HG02571 (cell line): ENCODE measurements at regions not wholly inside any gene's neighbourhood (a gene's known extent, or its start where the extent isn't known, plus 50 kb on each side); places are given as distances from the start of the nearest gene placed in this dataset.
"Not testable (repeated sequence)": the region's sequence is repeated elsewhere in the genome, so short reads cannot be mapped to it uniquely, and the experiment has no call there.

ENCODE experiments used
- ATAC-seq: cut with Tn5 transposase; IDR thresholded peaks from one replicate; pipeline ENCODE4 v1.9.1; 2021; ENCODE audit warnings: mild to moderate bottlenecking, moderate library complexity; ENCODE audit not compliant: unreplicated experiment

DNA sequence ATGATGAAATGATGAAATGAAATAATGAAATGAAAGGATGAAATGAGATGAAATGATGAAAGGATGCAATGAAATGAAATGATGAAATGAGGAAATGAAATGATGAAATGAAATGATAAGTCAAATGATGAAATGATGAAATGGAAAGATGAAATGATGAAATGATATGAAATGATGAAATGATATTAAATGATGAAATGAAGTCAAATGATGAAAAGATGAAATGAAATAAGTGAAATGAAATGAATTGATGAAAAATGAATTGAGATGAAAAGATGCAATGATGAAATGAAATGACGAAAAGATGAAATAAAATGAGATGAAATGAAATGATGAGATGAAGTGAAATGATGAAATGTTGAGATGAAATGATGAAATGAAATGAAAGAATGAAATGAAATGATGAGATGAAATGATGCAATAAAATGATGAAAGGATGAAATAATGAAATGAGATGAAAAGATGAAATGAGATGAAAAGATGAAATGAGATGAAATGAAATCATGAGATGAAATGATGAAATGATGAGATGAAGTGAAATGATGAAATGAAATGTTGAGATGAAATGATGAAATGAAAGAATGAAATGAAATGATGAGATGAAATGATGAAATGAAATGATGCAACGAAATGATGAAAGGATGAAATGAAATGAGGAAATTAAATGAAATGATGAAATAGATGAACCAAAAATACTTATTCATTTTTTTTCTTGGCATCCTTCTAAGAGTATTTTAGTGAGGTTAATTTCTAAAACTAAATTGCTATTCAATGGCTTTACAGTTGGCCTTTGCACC, 139.8 kb upstream of the ERV3-1 start:
- ATAC-seq = not testable (repeated sequence)

DNA sequence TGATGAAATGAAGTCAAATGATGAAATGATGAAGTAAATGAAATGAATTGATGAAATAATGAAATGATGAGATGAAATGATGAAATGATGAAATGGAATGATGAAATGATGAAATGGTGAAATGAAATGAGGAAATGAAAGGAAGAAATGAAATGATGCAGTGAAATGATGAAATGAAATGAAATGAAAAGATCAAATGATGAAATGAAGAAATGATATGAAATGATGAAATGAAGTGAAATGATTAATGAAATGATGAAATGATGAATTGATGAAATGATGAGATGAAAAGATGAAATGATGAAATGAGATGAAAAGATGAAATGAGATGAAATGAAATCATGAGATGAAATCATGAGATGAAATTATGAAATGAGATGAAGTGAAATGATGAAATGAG, 139.2 kb upstream of the ERV3-1 start:
- not testable (repeated sequence) for ATAC-seq

DNA sequence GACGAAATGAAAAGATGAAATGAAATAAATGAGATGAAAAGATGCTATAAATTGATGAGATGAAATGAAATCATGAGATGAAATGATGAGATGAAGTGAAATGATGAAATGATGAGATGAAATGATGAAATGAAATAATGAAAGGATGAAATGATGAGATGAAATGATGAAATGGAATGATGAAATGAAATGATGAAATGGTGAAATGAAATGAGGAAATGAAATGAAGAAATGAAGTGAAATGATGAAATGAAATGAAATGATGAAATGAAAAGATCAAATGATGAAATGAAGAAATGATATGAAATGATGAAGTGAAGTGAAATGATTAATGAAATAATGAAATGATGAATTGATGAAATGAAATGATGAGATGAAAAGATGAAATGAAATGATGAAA, 138.5 kb upstream of the ERV3-1 start:
- not testable (repeated sequence) for ATAC-seq

DNA sequence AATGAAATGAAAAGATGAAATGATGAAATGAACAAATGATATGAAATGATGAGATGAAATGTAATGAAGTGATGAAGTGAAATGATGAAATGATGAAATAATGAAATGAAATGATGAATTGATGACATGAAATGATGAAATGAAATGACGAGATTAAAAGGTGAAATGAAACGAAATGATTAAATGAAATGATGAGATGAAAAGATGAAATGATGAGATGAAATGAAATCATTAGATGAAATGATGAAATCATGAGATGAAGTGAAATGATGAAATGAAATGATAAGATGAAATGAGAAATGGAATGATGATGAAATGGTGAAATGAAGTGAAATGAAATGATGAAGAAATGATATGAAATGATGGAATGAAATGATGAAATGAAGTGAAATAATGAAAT, 138.1 kb upstream of the ERV3-1 start:
- ATAC-seq = not testable (repeated sequence)

DNA sequence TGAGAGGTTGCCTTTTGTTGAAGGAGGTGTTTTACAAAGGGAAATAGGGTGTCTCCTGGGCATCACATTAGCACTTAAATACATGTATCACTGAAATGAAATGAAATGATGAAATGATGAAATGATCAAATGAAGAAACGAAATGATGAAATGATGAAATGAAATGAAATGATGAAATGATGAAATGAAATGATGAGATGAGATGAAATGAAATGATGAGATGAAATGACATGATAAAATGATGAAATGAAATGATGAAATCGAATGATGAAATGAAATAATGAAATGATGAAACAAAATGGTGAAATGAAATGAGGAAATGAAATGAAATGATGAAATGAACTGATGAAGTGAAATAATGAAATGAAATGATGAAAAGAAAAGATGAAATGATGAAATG, 137.6 kb upstream of the ERV3-1 start:
- ATAC-seq = not testable (repeated sequence)

DNA sequence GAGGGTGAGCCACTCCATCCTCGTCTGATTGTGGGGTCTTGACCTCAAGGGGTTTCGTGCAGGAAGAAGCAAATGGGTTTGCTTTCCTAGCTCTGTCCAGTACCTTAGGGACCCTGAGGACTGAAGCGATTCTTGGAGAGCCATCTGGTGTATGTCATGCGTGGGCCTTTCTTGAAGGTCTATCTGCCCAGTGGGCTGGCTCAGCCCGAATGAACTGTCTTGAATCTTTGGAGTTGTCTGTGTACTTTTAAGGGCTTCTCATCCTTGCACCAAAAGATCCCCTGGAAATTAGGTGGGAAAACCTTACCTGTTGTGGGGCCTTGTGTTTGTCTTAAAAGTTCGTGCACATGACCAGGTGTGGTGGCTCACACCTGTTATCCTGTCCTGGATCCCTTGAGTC, 135.4 kb upstream of the ERV3-1 start:
- not testable (repeated sequence) for ATAC-seq

DNA sequence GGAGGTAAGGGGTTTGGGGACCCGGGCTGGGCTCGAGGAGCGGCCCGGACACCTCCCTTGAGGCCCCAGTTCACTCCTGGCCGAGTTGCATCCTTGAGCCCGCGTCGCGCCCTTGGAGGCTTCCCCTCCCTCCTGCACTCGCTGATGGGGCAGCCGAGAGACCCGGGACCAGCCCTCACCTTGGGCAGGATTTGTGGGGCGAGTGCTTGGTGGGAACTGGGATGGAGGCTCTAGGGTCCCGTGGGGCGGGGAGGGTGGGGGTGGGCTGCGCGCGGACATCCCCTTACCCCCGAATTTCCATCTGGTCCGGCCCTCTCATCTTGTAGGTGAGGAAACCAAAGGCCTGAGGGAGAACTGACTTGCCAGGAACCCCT, 134.9 kb upstream of the ERV3-1 start:
- not testable (repeated sequence) for ATAC-seq

DNA sequence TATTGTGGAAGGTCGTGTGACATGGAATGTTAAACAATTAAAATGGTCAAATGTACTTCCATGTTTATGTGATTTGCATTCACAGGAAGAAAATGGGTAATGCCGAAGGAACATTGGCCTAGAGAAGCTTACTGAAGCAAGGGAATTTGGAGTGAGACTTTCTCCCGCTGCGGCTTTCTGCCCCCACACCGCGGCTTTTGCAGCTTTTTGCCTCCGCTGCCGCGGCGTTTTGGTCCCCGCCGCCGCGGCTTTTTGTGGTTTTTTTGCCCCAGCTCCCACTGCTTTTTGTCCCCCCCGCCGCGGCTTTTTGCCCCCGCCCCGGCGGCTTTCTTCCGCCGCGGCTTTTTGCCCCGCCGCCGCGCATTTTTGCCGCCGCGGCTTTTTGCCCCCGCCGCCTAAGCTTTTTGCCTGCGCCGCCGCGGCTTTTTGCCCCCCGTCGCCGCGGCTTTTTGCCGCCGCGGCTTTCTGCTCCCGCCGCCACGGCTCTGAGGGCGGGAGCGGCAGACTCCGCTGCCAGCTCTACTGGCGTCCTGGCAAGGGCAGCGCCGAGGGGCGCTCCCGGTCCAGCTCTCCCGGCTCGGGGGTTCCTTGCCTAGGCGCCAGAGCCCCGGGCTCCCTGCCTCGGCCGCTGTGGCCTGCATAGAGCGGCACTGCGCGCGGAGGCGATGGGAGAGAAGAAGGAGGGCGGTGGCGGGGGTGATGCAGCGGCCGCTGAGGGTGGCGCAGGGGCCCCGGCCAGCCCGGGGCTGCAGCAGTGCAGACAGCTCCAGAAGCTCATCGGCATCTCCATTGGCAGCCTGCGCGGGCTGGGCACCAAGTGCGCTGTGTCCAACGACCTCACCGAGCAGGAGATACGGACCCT, 134.3 kb upstream of the ERV3-1 start:
- not testable (repeated sequence) for ATAC-seq

DNA sequence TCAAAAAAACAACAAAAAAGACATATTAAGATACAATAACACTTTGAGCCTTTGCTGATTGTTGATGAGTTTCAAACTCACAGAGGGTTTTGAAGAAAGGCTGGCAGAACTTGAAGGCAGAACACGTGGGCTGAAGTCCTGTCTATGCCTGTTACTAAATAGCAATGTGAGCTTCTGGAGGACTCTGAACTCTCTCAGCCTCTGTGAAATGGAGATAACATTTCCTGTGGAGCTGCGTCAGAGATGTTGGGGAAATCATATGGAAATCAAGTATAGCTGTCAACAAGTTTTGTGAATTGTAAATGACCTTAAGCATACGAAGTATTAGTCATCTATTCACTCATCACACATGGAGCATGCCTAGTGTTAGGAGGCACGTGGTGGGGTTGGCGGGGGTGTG, 130.4 kb upstream of the ERV3-1 start:
- ATAC-seq = not testable (repeated sequence)

DNA sequence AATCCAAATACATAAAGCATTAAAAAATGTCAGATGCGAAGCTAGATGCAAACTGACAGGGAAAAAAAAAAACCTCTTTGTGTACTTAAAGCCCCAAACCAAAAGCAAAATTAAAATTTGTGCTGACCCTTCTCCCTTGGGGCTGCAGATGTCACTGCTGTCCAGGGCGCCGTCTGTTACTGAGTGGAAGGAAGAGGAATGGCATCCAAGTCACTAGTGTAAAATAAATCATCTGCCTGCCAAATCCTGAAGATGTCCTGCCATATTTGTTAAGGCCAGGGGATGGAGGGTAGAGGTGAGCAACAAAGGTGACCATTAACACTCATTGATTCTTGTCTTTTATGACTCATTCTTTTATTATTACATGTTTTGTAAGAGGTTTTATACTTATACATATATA, 126.6 kb upstream of the ERV3-1 start:
- not testable (repeated sequence) for ATAC-seq

DNA sequence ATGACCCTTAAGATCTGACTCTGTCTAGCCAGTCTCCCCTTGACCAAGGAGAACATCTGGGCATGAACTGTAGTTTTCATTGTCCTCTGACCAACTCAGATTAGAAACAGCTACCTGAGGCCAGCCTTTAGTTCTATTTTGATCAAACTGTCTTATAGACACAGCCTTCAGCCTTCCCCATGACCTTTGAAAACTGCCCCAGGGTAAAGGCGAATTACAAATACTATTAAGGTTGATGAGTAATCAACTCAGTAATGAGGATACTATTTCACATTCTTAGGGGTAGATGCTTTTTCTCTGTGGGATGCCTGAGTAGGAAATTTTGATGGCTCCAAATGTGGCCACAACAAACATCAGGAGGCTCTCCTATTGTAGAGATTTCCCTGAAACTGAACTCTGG, 125.8 kb upstream of the ERV3-1 start:
- ATAC-seq = not testable (repeated sequence)

DNA sequence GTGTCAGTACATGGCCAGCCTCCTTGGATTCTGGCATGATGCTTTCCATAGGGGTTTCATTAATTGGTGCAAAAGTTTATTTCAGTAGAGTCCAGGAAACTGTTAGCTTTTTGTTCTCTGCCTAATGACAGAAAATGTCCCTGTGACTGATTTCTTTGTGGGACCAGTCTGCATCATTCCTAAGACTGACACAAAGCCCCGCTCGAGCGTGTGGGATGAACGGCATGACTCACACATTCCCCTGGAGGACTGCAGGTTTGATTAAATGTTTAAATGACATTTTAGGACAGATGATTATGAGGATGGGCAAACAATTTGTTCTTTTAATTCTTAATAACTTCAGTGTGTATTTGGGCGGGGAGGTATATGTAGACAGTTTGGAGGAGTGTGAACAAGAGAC, 120.9 kb upstream of the ERV3-1 start:
- not testable (repeated sequence) for ATAC-seq

DNA sequence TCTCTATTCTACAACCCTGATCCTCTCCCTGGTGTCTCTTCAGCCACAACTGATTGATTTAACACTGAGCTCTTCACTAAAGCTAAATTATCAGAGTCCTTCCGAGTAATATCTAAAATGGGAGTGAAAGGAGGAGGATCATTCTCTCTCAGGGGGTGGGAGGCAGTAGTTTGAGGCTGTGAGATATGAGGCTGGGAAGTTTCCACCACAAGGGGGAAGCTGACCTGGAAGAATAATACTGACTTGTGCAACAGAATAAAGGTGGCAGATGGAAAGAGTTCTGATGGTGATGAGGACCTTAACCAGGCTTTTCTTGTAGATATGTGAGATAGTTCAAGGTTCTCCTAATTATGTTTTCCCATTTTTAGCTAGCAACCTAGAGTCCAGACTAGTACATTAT, 118.1 kb upstream of the ERV3-1 start:
- ATAC-seq = not testable (repeated sequence)

DNA sequence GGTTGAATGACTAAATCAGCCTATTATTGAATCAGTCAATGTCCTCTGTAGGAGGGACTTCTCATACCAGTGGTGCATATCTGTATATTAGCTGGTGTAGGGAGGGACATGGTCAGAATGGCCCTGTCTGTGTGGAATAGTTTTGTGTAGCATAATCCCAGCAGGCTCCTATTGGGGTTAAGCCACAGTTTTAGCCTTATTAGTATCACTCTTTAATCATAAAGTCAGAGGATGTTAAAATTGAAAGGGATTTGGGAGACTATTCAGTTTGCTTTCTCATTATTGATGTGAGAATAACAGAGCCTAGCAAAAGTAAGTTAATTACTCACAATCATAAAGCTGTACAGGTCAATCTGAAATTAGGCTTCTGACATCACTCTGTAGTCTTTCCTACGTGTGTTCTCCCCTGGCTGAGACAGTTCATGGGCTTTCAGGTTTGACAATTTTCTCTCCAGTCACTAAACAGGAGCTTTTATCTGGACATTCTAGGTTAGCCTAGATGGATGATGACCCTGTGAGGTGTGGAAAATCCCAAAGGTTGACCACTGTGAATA, 99.2 kb upstream of the ERV3-1 start:
- ATAC-seq = not testable (repeated sequence)

DNA sequence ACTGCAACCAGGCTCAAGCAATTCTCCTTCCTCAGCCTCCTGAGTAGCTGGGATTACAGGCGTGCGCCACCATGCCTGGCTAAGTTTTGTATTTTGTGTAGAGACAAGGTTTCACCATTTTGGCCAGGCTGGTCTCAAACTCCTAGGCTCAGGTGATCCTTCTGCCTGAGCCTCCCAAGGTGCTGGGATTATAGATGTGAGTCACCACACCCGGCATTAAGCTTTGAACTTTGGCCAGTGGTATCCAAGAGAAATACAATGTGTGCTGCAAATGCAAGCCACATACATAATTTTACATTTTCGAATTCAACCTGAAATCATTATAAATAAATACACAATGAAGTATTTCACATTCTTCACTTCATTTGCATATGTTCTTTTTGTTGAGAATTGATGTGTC, 94.0 kb upstream of the ERV3-1 start:
- not testable (repeated sequence) for ATAC-seq

DNA sequence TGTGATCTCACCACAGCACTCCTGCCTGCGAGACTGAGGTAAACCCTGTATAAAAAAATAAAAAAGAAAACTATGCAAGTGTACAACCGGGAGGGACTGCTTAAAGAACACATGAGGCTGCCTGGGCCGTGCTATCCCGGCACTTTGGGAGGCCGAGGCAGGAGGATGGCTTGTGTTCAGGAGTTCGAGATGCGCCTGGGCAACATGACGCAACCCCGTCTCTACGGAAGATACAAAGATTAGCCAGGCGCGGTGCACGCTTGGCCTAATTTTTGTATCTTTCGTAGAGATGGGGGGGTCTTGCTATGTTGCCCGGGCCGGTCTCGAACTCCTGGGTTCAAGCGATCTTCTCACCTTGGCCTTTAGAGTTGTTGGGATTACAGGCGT, 75.2 kb upstream of the ERV3-1 start:
- not testable (repeated sequence) for ATAC-seq

DNA sequence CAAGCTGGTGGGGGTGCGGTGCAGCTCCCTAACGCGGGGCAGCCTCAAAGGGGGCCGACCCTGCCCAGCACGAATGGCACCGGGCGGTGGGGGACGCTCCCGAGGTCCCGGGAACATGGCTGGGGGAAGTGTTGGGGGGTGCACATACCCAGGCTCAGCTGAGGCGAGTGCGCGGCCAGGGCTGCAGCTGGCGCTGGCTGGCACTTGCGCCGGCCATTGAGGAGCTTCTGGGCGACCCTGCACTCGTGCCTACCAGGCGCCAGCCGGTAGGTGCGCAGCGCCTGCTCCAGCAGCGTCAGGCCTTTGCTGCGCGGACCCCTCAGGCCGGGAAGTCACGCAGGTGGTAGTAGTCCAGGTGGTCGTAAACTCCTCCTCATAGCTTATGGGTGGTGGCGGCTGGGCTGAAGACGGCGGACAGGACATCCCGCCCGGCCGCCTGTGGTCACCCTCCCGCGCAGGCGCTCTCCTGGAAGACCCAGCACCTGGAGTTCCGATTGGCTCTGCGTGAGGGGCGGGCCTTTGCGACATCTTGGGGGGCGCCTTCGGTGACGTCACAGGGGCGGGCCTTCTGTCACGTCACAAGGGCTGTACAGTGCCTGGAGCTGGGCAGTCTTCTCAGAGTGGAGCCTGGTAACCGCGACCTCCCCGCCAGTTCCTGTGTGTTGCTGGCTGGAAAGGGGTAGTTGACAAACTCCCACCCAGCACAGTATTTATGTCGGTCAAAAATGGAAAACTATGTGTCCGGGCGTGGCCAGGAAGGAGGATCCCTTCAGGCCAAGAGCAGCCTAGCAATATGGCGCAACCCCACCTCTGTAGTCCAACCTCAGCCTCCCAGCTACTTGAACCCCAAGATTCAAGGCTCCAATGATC, 74.5 kb upstream of the ERV3-1 start:
- ATAC-seq = peak; percentile 100

DNA sequence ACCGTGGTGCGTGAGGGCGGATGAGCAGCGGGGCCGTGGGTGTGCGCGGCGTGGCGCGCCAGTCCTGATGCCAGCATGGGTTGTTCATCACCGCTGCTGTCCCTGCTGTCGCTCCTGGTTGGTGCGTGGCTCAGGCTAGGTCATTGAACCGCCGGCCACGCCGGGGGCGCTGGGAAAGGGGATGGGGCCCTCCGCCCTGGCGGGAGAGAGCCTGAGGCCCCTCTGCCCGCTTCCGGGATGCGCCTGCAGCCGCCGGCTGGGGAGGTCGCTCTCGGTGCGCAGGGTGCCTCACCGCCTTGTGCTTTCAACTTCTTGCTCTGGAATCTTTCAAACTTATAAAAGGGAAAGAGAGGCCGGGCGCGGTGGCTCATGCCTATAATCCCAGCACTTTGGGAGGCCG, 68.5 kb upstream of the ERV3-1 start:
- ATAC-seq = not testable (repeated sequence)

DNA sequence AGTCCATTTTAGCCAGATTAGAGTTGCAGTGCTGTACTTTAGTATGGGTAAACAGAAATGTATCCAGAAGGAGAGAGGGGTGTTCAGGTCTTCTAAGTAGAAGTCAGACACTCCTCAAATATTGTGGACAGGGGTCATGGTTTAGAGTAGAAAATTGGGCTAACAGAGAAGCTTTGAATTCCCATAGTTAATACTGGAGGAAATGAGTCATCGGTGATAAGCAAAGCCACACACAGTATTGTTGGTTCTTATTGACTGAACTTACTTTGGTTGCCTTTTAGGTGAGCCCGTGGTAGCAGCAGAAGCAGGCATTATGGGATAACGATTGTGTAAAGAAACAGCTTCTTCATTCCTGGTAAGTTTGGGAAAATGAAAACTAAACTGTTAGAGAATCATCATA, 66.7 kb upstream of the ERV3-1 start:
- not testable (repeated sequence) for ATAC-seq

DNA sequence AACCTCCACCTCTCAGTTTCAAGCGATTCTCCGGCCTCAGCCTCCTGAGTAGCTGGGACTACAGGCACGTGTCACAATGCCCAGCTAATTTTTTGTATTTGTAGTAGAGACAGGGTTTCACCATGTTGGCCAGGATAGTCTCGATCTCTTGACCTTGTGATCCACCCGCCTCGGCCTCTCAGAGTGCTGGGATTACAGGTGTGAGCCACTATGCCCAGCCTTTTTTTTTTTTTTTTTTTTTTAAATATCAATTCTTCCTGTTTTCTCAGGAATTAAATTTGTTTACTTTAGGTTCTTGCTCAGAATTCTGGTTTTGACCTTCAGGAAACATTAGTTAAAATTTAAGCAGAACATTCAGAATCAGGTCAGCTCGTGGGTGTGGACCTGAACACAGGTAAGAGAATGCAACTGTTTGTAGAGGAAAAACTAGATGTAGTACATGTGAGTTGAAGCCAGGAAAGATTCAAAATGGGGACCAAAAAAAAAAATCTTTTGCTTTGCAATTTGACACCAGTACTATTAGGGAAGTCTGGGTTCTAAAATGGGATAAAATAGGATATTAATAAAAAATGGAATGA, 65.5 kb upstream of the ERV3-1 start:
- ATAC-seq = not testable (repeated sequence)
